ENCODE measurements at regions not wholly inside any gene's neighbourhood (a gene's known extent, or its start where the extent isn't known, plus 50 kb on each side); places are given as distances from the start of the nearest gene placed in this dataset.
A peak's percentile ranks its signal among the peaks of the same experiment; 100 is the strongest.

- Histone ChIP-seq H3K4me3 (no peak overlapping the region), H3K4me1 (peaks cover 54% of the 10 kb centered on the region), H3K27ac (no peak overlapping the region), H3K9me3 (no peaks in the 10 kb centered on the region), H3K36me3 (replicated peaks in 1 of 2; ENCODE audit: insufficient read depth in 1 of 2, low read depth in 2 of 2) (no peaks in the 10 kb centered on the region), H3K27me3 (no peaks in the 10 kb centered on the region)
- DNase-seq (no peak), ATAC-seq (no peak)
- TF ChIP-seq POLR2A (IDR thresholded peaks at IDR 0.05) (no peak), CTCF (IDR thresholded peaks at IDR 0.05) (no peak)
- 66 to 73% methylated on average over 3 of the region's 3 CpGs for WGBS, 2 donors
- intact Hi-C loops (cut with DNase I) = no loop called here
Measured at GRCh38 chr2:60098996-60099395, 454.5 kb downstream of the BCL11A start.

- no peak overlapping the region for H3K4me3 ChIP-seq
- intact Hi-C loops (cut with DNase I) = no loop called here
- H3K27me3 ChIP-seq = no peaks in the 10 kb centered on the region
- DNase-seq (no peak), ATAC-seq (no peak)
- peaks cover 71% of the 10 kb centered on the region for H3K4me1 ChIP-seq
- no peaks in the 10 kb centered on the region for H3K9me3 ChIP-seq
- TF ChIP-seq POLR2A (IDR thresholded peaks at IDR 0.05) (no peak), CTCF (IDR thresholded peaks at IDR 0.05) (no peak)
- no peak overlapping the region for H3K27ac ChIP-seq
- WGBS, 2 donors = 96 to 97% methylated on average over 11 of the region's 11 CpGs
- no peaks in the 10 kb centered on the region for H3K36me3 ChIP-seq (replicated peaks in 1 of 2; ENCODE audit: insufficient read depth in 1 of 2, low read depth in 2 of 2)
Measured at GRCh38 chr2:60097298-60097697, 456.2 kb downstream of the BCL11A start.

- 85 to 92% methylated on average over 5 of the region's 5 CpGs for WGBS, 2 donors
- no peak for ATAC-seq
- intact Hi-C loops (cut with DNase I) = no loop called here
- Histone ChIP-seq H3K4me3 (no peak overlapping the region), H3K36me3 (replicated peaks in 1 of 2; ENCODE audit: insufficient read depth in 1 of 2, low read depth in 2 of 2) (no peaks in the 10 kb centered on the region), H3K9me3 (no peaks in the 10 kb centered on the region), H3K4me1 (peaks cover 78% of the 10 kb centered on the region), H3K27ac (no peak overlapping the region), H3K27me3 (no peaks in the 10 kb centered on the region)
- DNase-seq = no peak
- TF ChIP-seq POLR2A (IDR thresholded peaks at IDR 0.05) (no peak), CTCF (IDR thresholded peaks at IDR 0.05) (no peak)
Measured at GRCh38 chr2:60096556-60096955, 456.9 kb downstream of the BCL11A start.

- DNase-seq (no peak), ATAC-seq (no peak)
- Histone ChIP-seq H3K9me3 (no peaks in the 10 kb centered on the region), H3K27me3 (no peaks in the 10 kb centered on the region), H3K4me3 (no peak overlapping the region), H3K4me1 (peaks cover 85% of the 10 kb centered on the region), H3K27ac (peak overlapping the region in 2 of 4 donors; percentile 91 to 93), H3K36me3 (replicated peaks in 1 of 2; ENCODE audit: insufficient read depth in 1 of 2, low read depth in 2 of 2) (no peaks in the 10 kb centered on the region)
- no peak for TF ChIP-seq POLR2A (IDR thresholded peaks at IDR 0.05)
- TF ChIP-seq CTCF (IDR thresholded peaks at IDR 0.05) = no peak
- intact Hi-C loops (cut with DNase I) = no loop called here
- 73 to 83% methylated on average over 2 of the region's 2 CpGs for WGBS, 2 donors
Measured at GRCh38 chr2:60095903-60096302, 457.6 kb downstream of the BCL11A start.

- peak in 1 of 4 donors; percentile 30 for DNase-seq
- no peaks in the 10 kb centered on the region for H3K36me3 ChIP-seq (replicated peaks in 1 of 2; ENCODE audit: insufficient read depth in 1 of 2, low read depth in 2 of 2)
- intact Hi-C loops (cut with DNase I) = no loop called here
- ATAC-seq = no peak
- peak overlapping the region; percentile 91 to 98 (median 94) for H3K27ac ChIP-seq
- H3K27me3 ChIP-seq = no peaks in the 10 kb centered on the region
- H3K4me1 ChIP-seq = peaks cover 88% of the 10 kb centered on the region
- WGBS, 2 donors = 66 to 79% methylated on average over 2 of the region's 2 CpGs
- no peak overlapping the region for H3K4me3 ChIP-seq
- no peak for TF ChIP-seq CTCF (IDR thresholded peaks at IDR 0.05)
- no peak for TF ChIP-seq POLR2A (IDR thresholded peaks at IDR 0.05)
- H3K9me3 ChIP-seq = no peaks in the 10 kb centered on the region
Measured at GRCh38 chr2:60095202-60095815, 458.1 kb downstream of the BCL11A start.
